ENCODE measurements at regions not wholly inside any gene's neighbourhood (a gene's known extent, or its start where the extent isn't known, plus 50 kb on each side); places are given as distances from the start of the nearest gene placed in this dataset.

DNA sequence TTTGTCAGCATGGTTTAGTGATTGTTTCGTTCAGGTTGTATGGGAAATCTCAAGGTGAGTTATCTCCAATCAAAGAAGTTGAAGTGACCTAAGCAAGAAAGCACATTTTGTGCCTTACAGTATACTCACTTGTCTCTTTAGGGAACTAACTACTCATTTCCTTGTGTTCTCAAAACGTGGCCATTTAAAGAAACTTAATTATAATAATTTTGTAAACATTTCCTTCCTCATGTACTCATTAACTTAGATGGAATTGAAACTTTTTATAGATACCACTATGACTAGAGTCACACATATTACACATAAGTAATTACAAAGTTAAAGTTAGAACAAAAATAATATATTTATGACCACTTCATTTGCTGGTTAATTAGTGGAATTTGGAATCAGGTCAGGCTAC lies 552.6 kb downstream of the MRPL39 start:
- DNase-seq (ENCODE audit: extremely low read depth in 1 of 2, low read depth in 1 of 2): no peak

DNA sequence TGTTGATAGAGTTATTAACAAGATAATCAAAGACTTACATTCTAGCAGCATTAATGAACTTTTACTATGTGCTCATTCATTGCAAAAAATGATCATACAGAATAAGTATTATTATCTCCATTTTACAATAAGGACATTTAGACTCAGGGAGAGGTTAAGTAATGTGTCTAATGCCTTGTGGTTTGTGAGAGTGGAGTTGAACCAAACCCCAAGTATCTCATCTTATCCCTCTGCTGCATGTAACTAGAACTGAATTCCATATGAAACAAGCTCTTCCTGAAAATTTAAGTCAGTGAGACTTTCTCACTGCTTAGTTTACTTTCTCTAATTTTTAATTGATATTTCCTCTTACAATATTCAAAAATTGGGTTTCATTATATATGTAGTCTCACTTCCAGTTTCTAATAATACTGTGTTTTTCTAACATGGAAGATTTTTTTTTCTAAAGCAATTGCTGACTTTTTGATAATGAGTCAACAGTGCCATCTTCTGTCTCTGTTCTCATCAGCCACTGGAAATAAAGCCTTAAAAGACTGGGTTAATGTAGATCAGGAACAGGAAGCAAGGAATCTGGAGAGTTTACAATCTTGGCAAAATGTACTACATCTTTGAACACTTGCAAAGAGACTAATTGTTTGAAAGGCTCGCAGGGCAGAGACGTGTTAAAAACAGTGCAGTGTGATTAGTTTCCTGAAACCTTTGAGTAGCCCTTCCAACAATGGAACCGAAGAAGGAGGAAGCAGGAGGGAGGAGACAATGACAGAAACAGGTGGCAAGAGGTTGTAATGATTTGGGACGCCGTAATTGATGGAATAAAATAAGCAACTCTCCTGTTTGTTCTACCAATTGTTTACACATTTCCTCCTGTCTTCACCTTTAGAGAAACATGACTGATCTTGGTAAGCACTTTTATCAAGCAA lies 567.6 kb downstream of the MRPL39 start:
- DNase-seq (ENCODE audit: extremely low read depth in 1 of 2, low read depth in 1 of 2): no peak

DNA sequence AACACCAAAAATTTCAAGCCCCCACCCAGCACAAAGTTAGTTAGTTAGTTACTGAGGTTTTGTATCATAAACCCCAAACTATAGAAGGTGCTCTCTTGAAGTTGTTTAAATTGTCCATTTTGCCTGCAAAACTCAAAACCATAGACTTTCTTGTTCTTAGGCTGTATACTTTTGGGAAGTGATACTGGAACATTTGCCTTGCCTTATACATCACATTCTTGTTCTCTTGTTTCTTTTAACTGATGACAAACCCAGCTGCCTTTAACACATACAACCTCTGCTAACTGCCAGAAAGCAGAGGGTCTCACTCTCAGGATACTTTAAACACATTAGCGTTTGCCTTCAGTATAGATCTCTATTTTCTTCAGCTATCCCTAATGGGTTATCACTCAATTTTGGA lies 570.5 kb downstream of the MRPL39 start:
- no peak for DNase-seq (ENCODE audit: extremely low read depth in 1 of 2, low read depth in 1 of 2)

DNA sequence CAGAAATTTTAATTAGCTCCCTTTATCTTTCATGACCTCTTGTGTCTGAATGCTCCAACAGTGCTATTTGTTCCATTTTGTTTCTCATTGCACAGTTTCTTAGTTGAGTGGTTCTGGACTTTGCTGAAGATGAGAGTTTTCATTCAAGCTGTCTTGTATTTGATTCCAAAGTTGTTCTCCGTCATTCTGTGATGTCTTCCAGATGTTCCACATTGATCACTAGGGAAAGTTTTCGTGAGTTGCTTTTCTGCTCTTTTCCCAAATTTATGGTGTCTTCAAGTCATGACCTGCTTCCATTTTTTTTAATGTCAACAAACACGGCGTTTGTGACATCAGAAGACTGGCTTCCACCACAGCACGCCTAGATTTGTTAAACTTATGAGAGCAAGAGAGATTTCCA lies 575.5 kb downstream of the MRPL39 start:
- DNase-seq (ENCODE audit: extremely low read depth in 1 of 2, low read depth in 1 of 2): no peak

DNA sequence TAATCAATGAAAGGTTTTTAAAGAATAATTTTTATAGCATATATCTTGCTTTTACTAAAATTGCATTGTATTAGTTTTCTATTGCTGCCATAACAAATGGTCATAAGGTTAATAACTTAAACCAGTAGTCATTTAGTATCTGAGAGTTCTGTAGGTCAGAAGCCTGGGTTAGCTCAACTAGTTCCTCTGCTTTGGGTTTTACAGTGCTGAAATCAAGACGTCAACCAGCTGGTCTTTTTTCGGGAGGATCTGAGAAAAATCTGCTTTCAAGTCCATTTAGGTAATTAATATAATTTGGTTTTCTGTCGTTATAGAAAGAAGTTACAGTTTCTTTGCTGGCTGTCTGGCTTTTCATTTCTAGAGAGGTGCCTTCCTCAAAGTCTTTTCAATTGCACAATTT lies 577.7 kb downstream of the MRPL39 start:
- DNase-seq (ENCODE audit: extremely low read depth in 1 of 2, low read depth in 1 of 2): no peak

DNA sequence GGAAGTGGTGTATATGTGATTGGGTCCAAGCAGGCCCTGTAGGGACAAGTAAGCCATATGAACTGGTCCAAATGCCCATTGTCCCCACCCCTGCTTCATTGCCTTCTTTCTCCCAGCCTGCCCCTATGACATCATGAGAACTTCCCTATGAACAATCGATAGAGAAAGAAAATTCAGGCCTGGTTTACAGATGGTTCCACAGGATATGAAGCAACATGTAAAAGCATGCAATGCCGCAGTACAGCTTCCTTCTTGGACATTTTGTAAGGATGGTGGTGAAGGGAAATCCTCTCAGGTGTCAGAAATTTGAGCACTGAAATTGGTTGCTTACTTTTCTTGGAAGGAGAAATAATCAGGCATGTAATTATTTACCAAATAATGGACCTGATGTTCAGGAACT lies 581.7 kb downstream of the MRPL39 start:
- DNase-seq (ENCODE audit: extremely low read depth in 1 of 2, low read depth in 1 of 2): no peak

DNA sequence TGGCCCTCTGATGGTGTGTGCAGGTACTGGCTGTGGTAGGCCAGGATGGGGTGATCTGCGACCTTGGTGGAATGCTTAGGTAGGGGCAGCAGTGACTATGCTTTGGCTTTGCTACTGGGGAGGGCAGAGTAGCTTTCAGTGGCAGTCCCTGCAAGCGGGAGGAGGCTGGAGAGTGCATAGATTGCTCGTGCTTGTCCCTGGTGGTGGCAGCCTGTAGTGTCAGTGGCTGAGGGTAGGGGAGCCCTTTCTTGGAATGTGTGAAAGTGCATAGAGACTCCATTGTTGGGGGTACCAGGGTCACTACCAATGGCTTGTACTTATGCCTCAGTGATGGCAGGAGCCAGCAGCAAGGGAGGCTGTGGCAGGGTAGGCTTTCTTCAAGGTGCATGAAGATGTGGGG lies 582.6 kb downstream of the MRPL39 start:
- no peak for DNase-seq (ENCODE audit: extremely low read depth in 1 of 2, low read depth in 1 of 2)

DNA sequence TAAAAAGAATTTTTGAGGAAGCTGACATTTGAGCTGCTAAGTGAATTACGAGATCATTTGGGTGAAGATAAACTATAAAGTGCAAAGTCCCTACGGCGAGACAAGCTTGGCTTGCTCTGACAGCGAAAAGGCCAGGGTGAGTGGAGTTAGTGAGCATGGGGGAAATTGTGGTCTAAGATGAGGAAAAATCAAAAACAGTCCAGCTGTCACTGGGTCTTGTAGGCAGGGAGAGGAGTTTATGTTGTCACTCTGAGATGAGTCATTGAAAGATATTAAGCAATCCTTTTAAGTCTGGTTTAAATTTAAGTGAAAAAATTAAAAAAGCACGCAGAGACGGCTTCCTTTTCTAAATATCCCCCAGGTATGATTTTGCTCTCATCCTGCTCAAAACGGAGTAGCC lies 601.9 kb downstream of the MRPL39 start:
- DNase-seq (ENCODE audit: extremely low read depth in 1 of 2, low read depth in 1 of 2): no peak

DNA sequence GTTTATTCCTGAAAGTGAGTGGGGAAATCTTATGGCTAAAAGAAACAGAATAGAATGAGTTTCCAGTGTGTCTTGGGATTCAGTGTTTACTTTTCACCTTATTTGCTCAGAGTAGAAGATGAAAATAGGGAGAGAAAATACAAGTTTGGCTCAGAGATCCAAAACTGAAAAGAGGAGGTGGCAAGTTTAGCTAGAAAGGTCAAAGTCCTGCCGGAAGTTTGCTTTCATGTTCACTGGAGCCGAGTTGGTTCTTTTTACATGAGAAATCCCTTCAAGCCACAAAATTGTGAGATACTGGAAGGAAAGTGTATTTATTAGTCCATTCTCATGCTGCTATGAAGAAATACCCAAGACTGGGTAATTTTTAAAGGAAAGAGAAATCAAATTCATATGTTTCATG lies 604.6 kb downstream of the MRPL39 start:
- no peak for DNase-seq (ENCODE audit: extremely low read depth in 1 of 2, low read depth in 1 of 2)

DNA sequence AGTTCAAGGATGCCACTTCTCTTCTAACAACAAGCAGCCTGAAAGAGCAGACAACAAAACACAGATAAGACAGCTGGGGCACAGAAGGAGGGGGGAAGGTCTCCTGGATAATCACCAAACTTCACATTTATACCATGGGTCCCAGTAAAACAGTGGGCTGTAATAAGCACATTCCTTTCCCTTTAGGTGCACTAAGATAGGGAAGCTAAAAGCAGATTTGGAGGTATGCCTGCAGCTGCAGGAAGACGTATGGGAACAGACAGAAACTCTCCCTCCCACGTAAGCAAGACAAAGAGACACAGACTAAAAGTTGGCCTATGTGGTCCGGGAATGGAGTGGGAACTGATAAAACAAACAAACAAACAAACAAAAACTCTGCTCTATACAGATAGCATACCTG lies 612.1 kb downstream of the MRPL39 start:
- no peak for DNase-seq (ENCODE audit: extremely low read depth in 1 of 2, low read depth in 1 of 2)

DNA sequence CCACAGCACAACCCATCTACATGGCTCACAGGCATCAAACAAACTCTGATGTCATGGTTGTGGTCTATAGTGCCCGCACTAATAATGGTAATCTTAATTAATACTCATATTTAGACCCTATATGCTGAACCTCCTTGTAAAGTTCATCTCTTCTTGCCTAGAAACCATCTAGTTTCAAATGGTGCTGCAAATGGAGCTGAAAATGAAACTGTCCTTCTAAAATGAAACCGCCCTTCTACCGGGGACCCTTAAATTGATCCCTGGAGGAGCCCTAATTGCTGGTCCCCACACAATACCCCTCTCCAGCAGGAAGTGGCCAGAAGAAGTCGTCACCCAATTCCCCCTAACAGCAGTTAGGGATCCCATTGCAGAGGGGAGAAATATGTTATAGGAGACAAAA lies 612.6 kb downstream of the MRPL39 start:
- no peak for DNase-seq (ENCODE audit: extremely low read depth in 1 of 2, low read depth in 1 of 2)

DNA sequence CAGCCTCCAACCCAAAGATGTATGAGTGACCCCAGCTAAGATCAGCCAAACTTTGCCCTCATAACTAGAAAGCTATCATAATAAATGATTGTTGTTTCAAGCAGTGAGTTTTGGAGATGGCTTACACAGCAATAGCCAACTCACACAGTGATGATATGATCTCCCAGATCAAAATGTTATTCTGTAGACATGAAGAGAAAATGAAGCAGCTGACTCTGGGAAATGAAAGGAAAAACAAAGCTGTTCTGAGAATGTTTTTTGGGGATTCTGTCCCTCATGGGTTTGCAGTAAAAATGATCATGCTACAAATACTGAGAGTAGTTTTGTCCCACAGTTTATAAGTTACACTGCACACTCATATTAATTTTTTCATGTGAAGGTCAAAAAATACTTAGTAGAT lies 617.8 kb downstream of the MRPL39 start:
- no peak for DNase-seq (ENCODE audit: extremely low read depth in 1 of 2, low read depth in 1 of 2)

DNA sequence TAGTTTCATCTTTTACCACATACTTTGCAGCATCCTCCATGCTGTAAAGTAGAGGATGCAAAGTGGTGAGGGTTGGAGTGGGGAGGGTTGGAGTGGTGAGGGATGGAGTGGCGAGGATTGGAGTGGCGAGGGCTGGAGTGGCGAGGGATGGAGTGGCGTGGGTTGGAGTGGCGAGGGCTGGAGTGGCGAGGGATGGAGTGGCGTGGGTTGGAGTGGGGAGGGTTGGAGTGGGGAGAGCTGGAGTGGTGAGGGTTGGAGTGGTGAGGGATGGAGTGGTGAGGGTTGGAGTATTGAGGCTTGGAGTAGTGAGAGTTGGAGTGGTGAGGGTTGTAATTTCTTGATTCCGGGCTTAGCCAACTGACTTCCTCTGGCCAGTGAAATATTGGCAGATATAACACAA lies 618.3 kb downstream of the MRPL39 start:
- no peak for DNase-seq (ENCODE audit: extremely low read depth in 1 of 2, low read depth in 1 of 2)

DNA sequence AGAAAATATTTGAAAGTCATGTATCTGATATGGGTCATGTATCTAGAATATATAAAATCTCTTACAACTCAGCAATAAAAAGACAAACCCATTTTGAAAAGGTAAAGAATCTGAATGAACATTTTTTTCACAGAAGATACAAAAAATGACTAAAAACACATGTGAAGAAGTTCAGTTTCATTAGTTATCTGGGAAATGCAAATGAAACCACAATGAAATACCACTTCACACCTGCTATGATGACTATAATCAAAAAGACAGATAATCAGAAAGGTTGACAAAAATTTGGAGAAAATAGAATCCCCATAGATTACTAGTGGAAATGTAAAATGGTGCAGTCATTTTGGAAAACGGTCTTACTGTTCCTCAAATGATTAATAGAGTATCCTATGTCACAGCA lies 631.0 kb downstream of the MRPL39 start:
- no peak for DNase-seq (ENCODE audit: extremely low read depth in 1 of 2, low read depth in 1 of 2)

DNA sequence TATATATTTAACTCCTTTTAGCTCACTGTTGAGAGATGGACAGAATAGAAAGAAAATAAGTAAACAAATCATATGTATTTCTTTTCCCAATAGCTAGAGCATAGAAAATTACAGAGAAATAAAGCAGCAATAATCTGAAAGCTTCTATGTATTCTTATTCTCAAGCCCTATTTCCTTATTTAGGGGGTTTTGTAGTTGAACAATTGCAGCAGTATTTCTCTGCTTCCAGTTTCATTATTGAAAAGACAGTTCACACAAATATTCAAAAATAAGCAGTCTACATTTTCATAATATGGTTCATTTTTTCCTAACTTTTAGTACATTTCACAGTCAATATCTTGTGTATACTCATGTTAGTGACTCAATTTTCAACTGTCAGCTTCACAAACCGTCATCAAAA lies 638.2 kb downstream of the MRPL39 start:
- no peak for DNase-seq (ENCODE audit: extremely low read depth in 1 of 2, low read depth in 1 of 2)

DNA sequence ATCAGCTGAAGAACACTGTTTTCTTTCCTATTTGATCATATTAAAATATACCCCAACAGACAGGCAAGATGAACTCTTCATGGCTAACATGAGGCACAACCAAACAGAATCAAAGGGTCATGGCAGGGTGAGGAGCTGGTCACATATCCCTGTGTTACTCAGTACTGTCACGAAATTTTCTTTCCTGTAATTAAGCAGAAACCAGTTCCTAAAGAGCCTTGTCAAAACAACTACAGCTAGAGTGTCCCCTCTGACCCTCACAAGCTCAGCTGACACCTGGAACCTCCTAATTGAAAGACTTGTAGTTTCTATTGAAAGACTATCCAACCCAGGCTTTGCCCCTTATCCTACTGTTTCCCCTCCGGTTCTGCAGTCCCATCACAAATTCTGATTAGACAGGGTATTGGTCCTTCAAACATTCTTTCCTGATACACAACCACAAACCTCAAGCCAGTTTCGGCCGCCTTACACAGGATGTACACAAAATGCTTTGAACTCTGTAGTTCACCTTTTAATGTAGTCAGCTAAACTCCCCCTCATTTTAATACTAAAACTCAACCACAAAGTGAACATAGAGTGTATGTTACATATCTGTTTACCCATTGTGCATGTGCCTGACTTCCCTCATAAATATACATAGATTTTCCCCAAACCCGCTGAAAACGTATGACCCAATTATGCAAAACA lies 651.9 kb downstream of the MRPL39 start:
- no peak for DNase-seq (ENCODE audit: extremely low read depth in 1 of 2, low read depth in 1 of 2)

DNA sequence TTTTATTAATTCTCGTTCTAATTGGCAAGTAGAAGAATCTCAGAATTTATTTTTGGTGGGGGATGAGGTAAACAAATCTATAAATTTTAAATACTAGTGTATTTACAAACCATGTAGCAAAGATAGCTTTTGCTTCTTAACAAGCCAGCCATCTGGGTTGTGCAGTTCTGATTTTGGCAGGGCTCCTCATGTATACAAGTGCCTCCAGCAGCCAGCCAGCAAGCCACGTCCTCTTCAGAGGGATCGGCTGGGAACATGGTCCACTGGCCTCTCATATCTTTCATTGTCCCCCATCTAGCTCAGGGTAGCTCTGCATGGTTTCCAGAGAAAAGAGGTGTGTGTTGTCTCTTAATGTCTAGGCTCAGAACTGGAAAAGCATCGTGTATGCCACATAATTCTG lies 659.1 kb downstream of the MRPL39 start:
- DNase-seq (ENCODE audit: extremely low read depth in 1 of 2, low read depth in 1 of 2): no peak

DNA sequence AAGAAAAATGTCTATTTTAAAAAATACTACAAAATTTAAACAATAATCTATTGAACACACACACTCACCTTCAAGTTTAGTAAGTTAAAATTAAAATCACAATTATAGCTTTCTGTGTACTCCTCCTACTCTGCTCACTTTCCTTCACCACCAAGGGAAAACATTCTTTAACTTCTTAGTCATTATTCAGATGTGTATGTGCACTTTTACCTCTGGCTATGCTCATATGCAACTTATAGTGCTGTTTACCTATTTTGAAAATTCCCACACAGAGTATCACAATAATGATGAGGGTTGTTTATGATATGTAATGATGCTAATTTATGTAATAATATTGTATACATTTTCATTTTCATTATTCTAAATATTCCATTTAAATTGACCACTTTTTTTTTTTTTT lies 661.4 kb downstream of the MRPL39 start:
- DNase-seq (ENCODE audit: extremely low read depth in 1 of 2, low read depth in 1 of 2): no peak

DNA sequence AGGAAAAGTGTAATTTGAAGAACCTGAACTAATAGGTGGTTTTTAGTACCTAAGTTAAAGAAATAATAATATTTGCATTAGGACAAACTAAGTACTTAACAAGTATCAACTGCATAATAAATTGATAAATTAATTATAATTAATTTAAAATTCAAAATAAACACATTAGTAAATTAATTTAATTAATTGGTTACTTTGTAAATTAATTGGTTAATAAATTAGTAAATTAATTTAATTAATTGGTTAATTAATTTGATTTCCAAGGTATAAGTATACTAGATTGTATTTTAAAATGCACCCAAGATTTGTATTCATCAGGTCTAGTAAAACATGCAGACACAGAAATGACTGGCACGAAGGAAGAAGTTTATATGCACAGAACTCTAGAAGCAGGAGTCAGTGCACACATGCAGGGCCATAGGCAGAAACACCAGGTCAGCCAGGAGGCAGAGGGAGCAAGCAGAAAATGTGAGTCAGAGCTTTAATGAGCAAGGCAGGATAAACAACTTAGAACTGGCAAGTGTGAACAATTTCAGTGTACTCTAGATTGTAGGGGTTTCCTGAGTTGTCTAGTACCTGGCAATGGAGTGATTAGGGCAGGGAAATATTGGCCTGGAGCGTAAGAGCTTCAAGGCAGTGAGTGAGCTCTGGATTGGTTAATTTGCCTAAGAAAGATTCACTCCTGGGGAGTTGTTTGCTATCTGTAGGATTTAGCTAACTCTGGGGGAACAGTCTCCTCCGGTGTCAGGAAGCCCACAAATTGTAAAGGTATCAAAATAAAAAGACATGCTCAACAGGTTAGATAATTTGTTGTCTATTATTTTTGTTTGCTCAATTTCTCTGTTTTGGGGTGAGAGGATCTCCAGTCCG lies 665.7 kb downstream of the MRPL39 start:
- DNase-seq (ENCODE audit: extremely low read depth in 1 of 2, low read depth in 1 of 2): no peak

DNA sequence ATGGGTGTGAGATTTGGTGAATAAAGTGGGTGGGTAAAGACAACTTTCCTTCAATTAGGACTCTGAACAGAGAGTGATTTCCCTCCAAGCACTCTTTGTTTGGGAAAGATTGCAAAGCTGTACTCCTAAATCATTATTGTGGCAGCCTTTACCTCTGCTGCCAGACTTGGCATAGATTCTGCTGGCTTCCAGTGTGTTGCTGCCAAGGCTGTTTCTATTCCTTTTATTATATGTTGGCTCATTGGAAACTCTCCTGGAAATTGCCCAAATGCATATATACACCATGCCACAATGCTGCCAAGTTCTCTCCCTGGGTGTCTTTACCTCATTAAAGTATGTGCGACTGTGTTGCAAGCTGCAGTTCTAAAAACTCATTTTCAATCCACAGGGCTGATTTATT lies 668.0 kb downstream of the MRPL39 start:
- DNase-seq (ENCODE audit: extremely low read depth in 1 of 2, low read depth in 1 of 2): no peak

DNA sequence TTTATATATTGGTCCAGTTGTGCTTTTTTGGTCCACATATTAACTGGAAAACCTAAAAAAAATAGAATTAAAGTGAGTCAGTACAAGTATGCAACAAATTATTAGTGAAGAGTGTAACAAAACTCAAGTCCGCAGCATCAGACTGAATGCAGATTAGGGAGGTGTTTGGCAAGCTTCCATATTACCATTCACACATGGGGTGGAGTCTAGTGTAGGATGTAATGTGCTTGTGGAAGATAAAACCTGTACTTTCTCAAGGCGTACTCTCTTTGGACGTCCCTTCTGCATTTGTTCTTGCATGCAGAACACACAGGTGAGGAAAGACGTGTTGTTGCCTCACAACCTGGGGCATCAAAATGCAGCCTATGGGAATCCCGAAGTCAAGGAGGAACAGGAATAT lies 668.7 kb downstream of the MRPL39 start:
- no peak for DNase-seq (ENCODE audit: extremely low read depth in 1 of 2, low read depth in 1 of 2)

DNA sequence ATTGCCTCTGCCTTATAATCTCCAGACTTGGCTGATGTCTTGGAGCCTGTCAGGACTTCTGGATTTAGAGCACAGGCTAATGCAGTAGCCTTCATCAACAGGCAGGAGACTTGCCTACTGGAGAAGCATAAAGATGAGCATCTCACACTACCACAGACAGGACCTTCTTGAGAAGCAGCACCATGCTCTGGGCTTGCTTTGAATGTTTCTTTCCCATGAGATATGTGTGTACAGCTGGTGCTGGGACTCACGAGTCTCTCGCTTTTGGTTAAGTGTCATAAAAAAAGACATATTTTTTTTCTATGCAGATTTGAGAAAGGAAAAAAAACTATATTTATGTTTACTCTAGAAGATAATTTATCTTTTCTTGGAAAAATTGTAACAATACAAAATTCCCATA lies 671.3 kb downstream of the MRPL39 start:
- no peak for DNase-seq (ENCODE audit: extremely low read depth in 1 of 2, low read depth in 1 of 2)

Data from stimulated activated CD8-positive, alpha-beta memory T cell treated with anti-CD3 and anti-CD28 coated beads, Interleukin-7, amount 100 ng/mL, for 48 hours (primary cell).